SU-DHL-6 (cell line): ENCODE measurements at regions not wholly inside any gene's neighbourhood (a gene's known extent, or its start where the extent isn't known, plus 50 kb on each side); places are given as distances from the start of the nearest gene placed in this dataset.

Experiments used
- H2AFZ ChIP-seq: fragments of 200-600 bp; sonication (generic); 2 replicates; pipeline ENCODE4 v1.6.1; 2014; ENCODE audit warnings: low read depth, mild to moderate bottlenecking, moderate library complexity, mixed read lengths, antibody characterized with exemption, low read length; ENCODE audit not compliant: severe bottlenecking
- H3F3A ChIP-seq: fragments of 200-600 bp; shearing (Covaris generic); 2 replicates; pipeline ENCODE4 v1.6.0; 2016; ENCODE audit warnings: antibody characterized with exemption, mild to moderate bottlenecking; ENCODE audit not compliant: insufficient read depth
- H3K27ac ChIP-seq: fragments of 200-600 bp; sonication (generic); 2 replicates; pipeline ENCODE4 v1.5.1; 2016; ENCODE audit warnings: low read depth, mild to moderate bottlenecking, low read length, moderate library complexity, mixed read lengths
- H3K27me3 ChIP-seq: fragments of 200-600 bp; sonication (generic), shearing (Covaris generic); 2 replicates; pipeline ENCODE4 v1.6.0; 2014; ENCODE audit warnings: mild to moderate bottlenecking, low read length
- H3K36me3 ChIP-seq: fragments of 200-600 bp; sonication (generic); 2 replicates; pipeline ENCODE4 v1.6.1; 2014; ENCODE audit warnings: mild to moderate bottlenecking, low read length, mixed read lengths
- H3K4me2 ChIP-seq: fragments of 300-600, 200-600 bp; shearing (Covaris generic), sonication (generic); 2 replicates; pipeline ENCODE4 v1.6.0; 2014; ENCODE audit warnings: low read length, low read depth, mild to moderate bottlenecking; ENCODE audit not compliant: poor library complexity, severe bottlenecking
- H3K4me3 ChIP-seq: fragments of 200-600 bp; sonication (generic); 2 replicates; pipeline ENCODE4 v1.5.1; 2014; ENCODE audit warnings: antibody characterized with exemption, low read length, mild to moderate bottlenecking, mixed read lengths; ENCODE audit not compliant: insufficient read depth, poor library complexity, severe bottlenecking
- H3K79me2 ChIP-seq: fragments of 200-600 bp; sonication (generic); 2 replicates; pipeline ENCODE4 v1.6.1; 2014; ENCODE audit warnings: mild to moderate bottlenecking, low read length, moderate library complexity; ENCODE audit not compliant: insufficient read depth
- H3K9ac ChIP-seq: fragments of 200-600 bp; sonication (generic); 2 replicates; pipeline ENCODE4 v1.7.0; 2014; ENCODE audit warnings: mild to moderate bottlenecking, low read length
- H3K9me2 ChIP-seq: fragments of 200-600 bp; sonication (generic); replicated peaks from 2 replicates; pipeline ENCODE4 v1.6.1; 2014; ENCODE audit warnings: low read length; ENCODE audit not compliant: insufficient read depth
- H3K9me3 ChIP-seq: fragments of 200-600 bp; sonication (generic); 2 replicates; pipeline ENCODE4 v1.6.1; 2014; ENCODE audit warnings: low read length, mixed read lengths; ENCODE audit not compliant: insufficient read depth
- H4K20me1 ChIP-seq: fragments of 200-600 bp; sonication (generic); 2 replicates; pipeline ENCODE4 v1.6.1; 2014; ENCODE audit warnings: low read depth, mild to moderate bottlenecking, antibody characterized with exemption, low read length, moderate library complexity, mixed read lengths
- CTCF ChIP-seq: fragments of 200-600 bp; sonication (generic); IDR thresholded peaks from one replicate; pipeline ENCODE4 v1.5.1; 2017; ENCODE audit warnings: antibody characterized with exemption, mild to moderate bottlenecking, low read length, moderate library complexity; ENCODE audit not compliant: insufficient read depth, poor library complexity, severe bottlenecking
- EZH2phosphoT487 ChIP-seq: fragments of 200-600 bp; sonication (generic), shearing (Covaris generic); conservative IDR thresholded peaks from 2 replicates; pipeline ENCODE4 v1.6.1; 2018; ENCODE audit warnings: mild to moderate bottlenecking, antibody characterized with exemption, low read length, moderate library complexity, mixed read lengths

GRCh38 chr7:115522174-115522573 is 508.4 kb downstream of the TFEC start:
- Histone ChIP-seq H3K36me3 (no peaks in the 10 kb centered on the region), H3K9ac (no peak overlapping the region), H2AFZ (no peak overlapping the region), H3K9me3 (no peaks in the 10 kb centered on the region), H3K4me3 (no peak overlapping the region), H4K20me1 (no peaks in the 10 kb centered on the region), H3K27me3 (no peaks in the 10 kb centered on the region), H3K4me2 (no peak overlapping the region), H3K9me2 (no peaks in the 10 kb centered on the region), H3K27ac (no peak overlapping the region), H3F3A (no peaks in the 10 kb centered on the region), H3K79me2 (no peaks in the 10 kb centered on the region)
- TF ChIP-seq CTCF, result no peak
- TF ChIP-seq EZH2phosphoT487, result no peak

GRCh38 chr7:115516341-115516740 is 514.2 kb downstream of the TFEC start:
- no peaks in the 10 kb centered on the region for H3K9me3 ChIP-seq
- no peak overlapping the region for H3K4me2 ChIP-seq
- H4K20me1 ChIP-seq, result no peaks in the 10 kb centered on the region
- H3K79me2 ChIP-seq, result no peaks in the 10 kb centered on the region
- no peaks in the 10 kb centered on the region for H3K9me2 ChIP-seq
- H2AFZ ChIP-seq, result no peak overlapping the region
- H3K4me3 ChIP-seq, result no peak overlapping the region
- no peaks in the 10 kb centered on the region for H3K27me3 ChIP-seq
- no peaks in the 10 kb centered on the region for H3K36me3 ChIP-seq
- TF ChIP-seq CTCF (no peak), EZH2phosphoT487 (no peak)
- no peak overlapping the region for H3K27ac ChIP-seq
- H3F3A ChIP-seq, result no peaks in the 10 kb centered on the region
- H3K9ac ChIP-seq, result no peak overlapping the region

- no peak overlapping the region for H3K9ac ChIP-seq
- no peaks in the 10 kb centered on the region for H3K27me3 ChIP-seq
- H3K9me3 ChIP-seq, result no peaks in the 10 kb centered on the region
- no peak overlapping the region for H3K27ac ChIP-seq
- no peak overlapping the region for H3K4me2 ChIP-seq
- H3K9me2 ChIP-seq, result no peaks in the 10 kb centered on the region
- H3K79me2 ChIP-seq, result no peaks in the 10 kb centered on the region
- H2AFZ ChIP-seq, result no peak overlapping the region
- H3K4me3 ChIP-seq, result no peak overlapping the region
- no peaks in the 10 kb centered on the region for H4K20me1 ChIP-seq
- no peaks in the 10 kb centered on the region for H3K36me3 ChIP-seq
- no peak for TF ChIP-seq CTCF
- no peak for TF ChIP-seq EZH2phosphoT487
- H3F3A ChIP-seq, result no peaks in the 10 kb centered on the region
Measured at GRCh38 chr7:115511330-115511729, 519.2 kb downstream of the TFEC start.
